Colonic mucosa (tissue), 4 donors: ENCODE measurements at regions not wholly inside any gene's neighbourhood (a gene's known extent, or its start where the extent isn't known, plus 50 kb on each side); places are given as distances from the start of the nearest gene placed in this dataset.

ENCODE experiments used
- DNase-seq: peaks from one replicate; pipeline ENCODE4 v3.0.0-alpha.2; 2020
- H3K27ac ChIP-seq: fragments of 200-600 bp; one replicate; pipeline ENCODE4 v1.8.0; 2021
- H3K27me3 ChIP-seq: fragments of 200-600 bp; one replicate; pipeline ENCODE4 v1.8.0; 2021
- H3K36me3 ChIP-seq: fragments of 200-600 bp; one replicate; pipeline ENCODE4 v1.8.0; 2021
- H3K4me1 ChIP-seq: fragments of 200-600 bp; one replicate; pipeline ENCODE4 v1.8.0; 2021; ENCODE audit warnings: mild to moderate bottlenecking
- H3K4me3 ChIP-seq: fragments of 200-600 bp; one replicate; pipeline ENCODE4 v1.8.0; 2021
- H3K9ac ChIP-seq, 2 donors: one replicate each; pipeline ENCODE4 v1.7.0; 2013; ENCODE audit warnings: control low read depth in 2 of 2, low read depth in 2 of 2, low read length in 2 of 2
- H3K9me3 ChIP-seq: fragments of 200-600 bp; one replicate; pipeline ENCODE4 v1.8.0; 2021
- CTCF ChIP-seq: fragments of 200-600 bp; IDR thresholded peaks from one replicate; pipeline ENCODE4 v1.8.0; 2022; ENCODE audit warnings: antibody characterized with exemption, mild to moderate bottlenecking
- intact Hi-C: fragments of 100-400 bp; cut with DNase I; formaldehyde crosslinking; loops from one replicate; pipeline ENCODE4 v1.14.1; 2022
- donor health status: healthy.
- donor health status: DM: no; HTN: no; CAD: no.
- donor health status: DM: no; HTN: no; CAD: no.

- no peaks in the 10 kb centered on the region for H3K27me3 ChIP-seq
- no peak overlapping the region for H3K9ac ChIP-seq
- no peaks in the 10 kb centered on the region for H3K9me3 ChIP-seq
- H3K4me1 ChIP-seq = no peaks in the 10 kb centered on the region
- no peak overlapping the region for H3K27ac ChIP-seq
- no peak for TF ChIP-seq CTCF
- no peaks in the 10 kb centered on the region for H3K36me3 ChIP-seq
- H3K4me3 ChIP-seq = no peak overlapping the region
- no peak for DNase-seq
- intact Hi-C loops = no loop called here
Observed at GRCh38 chr7:3128857-3129490, 85.3 kb upstream of the CARD11 start.

GRCh38 chr7:3133811-3134385, 90.2 kb upstream of the CARD11 start:
- no peaks in the 10 kb centered on the region for H3K4me1 ChIP-seq

GRCh38 chr7:3134745-3135144, 91.1 kb upstream of the CARD11 start:
- no peaks in the 10 kb centered on the region for H3K36me3 ChIP-seq
- DNase-seq = no peak
- H3K9ac ChIP-seq = no peak overlapping the region
- no peak for TF ChIP-seq CTCF
- intact Hi-C loops = no loop called here
- H3K27ac ChIP-seq = no peak overlapping the region
- H3K4me3 ChIP-seq = no peak overlapping the region
- H3K9me3 ChIP-seq = no peaks in the 10 kb centered on the region
- no peaks in the 10 kb centered on the region for H3K27me3 ChIP-seq
- H3K4me1 ChIP-seq = no peaks in the 10 kb centered on the region

More at GRCh38 chr7:3133811-3134385, 90.2 kb upstream of the CARD11 start:
- no peak overlapping the region for H3K27ac ChIP-seq
- TF ChIP-seq CTCF = no peak
- DNase-seq = no peak
- H3K4me3 ChIP-seq = no peak overlapping the region
- no peaks in the 10 kb centered on the region for H3K36me3 ChIP-seq
- no peaks in the 10 kb centered on the region for H3K27me3 ChIP-seq
- no peak overlapping the region for H3K9ac ChIP-seq
- intact Hi-C loops = no loop called here
- H3K9me3 ChIP-seq = no peaks in the 10 kb centered on the region

- Histone ChIP-seq H3K9me3 (no peaks in the 10 kb centered on the region), H3K4me1 (no peaks in the 10 kb centered on the region), H3K9ac (no peak overlapping the region), H3K27ac (no peak overlapping the region), H3K36me3 (no peaks in the 10 kb centered on the region), H3K27me3 (no peaks in the 10 kb centered on the region), H3K4me3 (no peak overlapping the region)
- TF ChIP-seq CTCF = no peak
- intact Hi-C loops = no loop called here
- no peak for DNase-seq
Observed at GRCh38 chr7:3135626-3136025, 92.0 kb upstream of the CARD11 start.

GRCh38 chr7:3138206-3138605, 94.5 kb upstream of the CARD11 start:
- intact Hi-C loops = no loop called here
- Histone ChIP-seq H3K4me3 (no peak overlapping the region), H3K4me1 (no peaks in the 10 kb centered on the region), H3K9ac (no peak overlapping the region), H3K9me3 (no peaks in the 10 kb centered on the region), H3K27me3 (no peaks in the 10 kb centered on the region), H3K27ac (no peak overlapping the region), H3K36me3 (no peaks in the 10 kb centered on the region)
- TF ChIP-seq CTCF = no peak
- no peak for DNase-seq
